WTC11 (cell line): ENCODE measurements at regions not wholly inside any gene's neighbourhood (a gene's known extent, or its start where the extent isn't known, plus 50 kb on each side); places are given as distances from the start of the nearest gene placed in this dataset.

ENCODE experiments used
- ATAC-seq: fragments of 200-7000 bp; cut with Tn5 transposase; 2 replicates; pipeline ENCODE4 v1.10.0; 2021; ENCODE audit warnings: mild to moderate bottlenecking, moderate library complexity
- CTCF ChIA-PET: fragments of 300-600 bp; sonication (Branson Sonifier 250); formaldehyde crosslinking; loops from one replicate; lab custom pipeline; 2021; ENCODE audit warnings: antibody characterized with exemption; lab: Charles Lee
- POLR2A ChIA-PET: fragments of 350-600 bp; sonication (Branson Sonifier 250); formaldehyde crosslinking; loops from one replicate; lab custom pipeline; 2021; ENCODE audit warnings: antibody characterized with exemption; lab: Charles Lee
- DNase-seq: peaks from one replicate; pipeline ENCODE4 v3.0.0; 2021; ENCODE audit warnings: low spot score
- H3K27ac Mint-ChIP-seq: 2 replicates; pipeline ENCODE4 v1.8.0; 2021; ENCODE audit warnings: mixed read lengths
- H3K27me3 Mint-ChIP-seq: 2 replicates; pipeline ENCODE4 v1.8.0; 2021; ENCODE audit warnings: low read depth, mild to moderate bottlenecking, moderate library complexity, mixed read lengths
- H3K36me3 Mint-ChIP-seq: 2 replicates; pipeline ENCODE4 v1.8.0; 2021; ENCODE audit warnings: mixed read lengths
- H3K4me1 Mint-ChIP-seq: 2 replicates; pipeline ENCODE4 v1.8.0; 2022; ENCODE audit warnings: mixed read lengths
- H3K4me3 Mint-ChIP-seq: 2 replicates; pipeline ENCODE4 v1.8.0; 2021; ENCODE audit warnings: mild to moderate bottlenecking, moderate library complexity, mixed read lengths
- H3K9me3 Mint-ChIP-seq: 2 replicates; pipeline ENCODE4 v1.8.0; 2021; ENCODE audit warnings: mixed read lengths
- AR ChIP-seq: fragments of 250-450 bp; sonication (Bioruptor Pico); IDR thresholded peaks from 2 replicates; pipeline ENCODE4 v1.9.0; 2021; ENCODE audit warnings: mild to moderate bottlenecking
- CREB1 ChIP-seq: sonication (generic); formaldehyde crosslinking; IDR thresholded peaks from 2 replicates; pipeline ENCODE4 v1.8.0; 2023; ENCODE audit warnings: mild to moderate bottlenecking, missing genetic modification reagents
- ELF4 ChIP-seq: sonication (generic); formaldehyde crosslinking; IDR thresholded peaks from 2 replicates; pipeline ENCODE4 v1.8.1; 2022; ENCODE audit warnings: low read depth, mild to moderate bottlenecking, moderate library complexity, missing genetic modification reagents
- FOXP4 ChIP-seq: sonication (generic); formaldehyde crosslinking; IDR thresholded peaks from 2 replicates; pipeline ENCODE4 v1.8.0; 2022; ENCODE audit warnings: mild to moderate bottlenecking, missing genetic modification reagents
- GTF2I ChIP-seq: fragments of 250-450 bp; sonication (Bioruptor Pico); conservative IDR thresholded peaks from 2 replicates; pipeline ENCODE4 v1.4.0; 2021; ENCODE audit warnings: mild to moderate bottlenecking
- JAZF1 ChIP-seq: fragments of 250-450 bp; sonication (Bioruptor Pico); IDR thresholded peaks from 2 replicates; pipeline ENCODE4 v1.9.0; 2021; ENCODE audit warnings: moderate library complexity, mild to moderate bottlenecking, inconsistent platforms
- NFYB ChIP-seq: sonication (generic); formaldehyde crosslinking; conservative IDR thresholded peaks from 2 replicates; pipeline ENCODE4 v1.8.0; 2022; ENCODE audit warnings: low read depth, missing genetic modification reagents
- NR3C1 ChIP-seq: sonication (generic); formaldehyde crosslinking; conservative IDR thresholded peaks from 2 replicates; pipeline ENCODE4 v1.8.1; 2023; ENCODE audit warnings: low read depth, mild to moderate bottlenecking, missing genetic modification reagents
- RORB ChIP-seq: fragments of 250-450 bp; sonication (Bioruptor Pico); IDR thresholded peaks from 2 replicates; pipeline ENCODE4 v1.9.0; 2021; ENCODE audit warnings: mild to moderate bottlenecking
- SMAD3 ChIP-seq: sonication (generic); formaldehyde crosslinking; IDR thresholded peaks from 2 replicates; pipeline ENCODE4 v1.8.0; 2022; ENCODE audit warnings: missing genetic modification reagents, mild to moderate bottlenecking, borderline replicate concordance
- ZMAT4 ChIP-seq: fragments of 250-450 bp; sonication (Bioruptor Pico); IDR thresholded peaks from 2 replicates; pipeline ENCODE4 v1.9.0; 2021; ENCODE audit warnings: mild to moderate bottlenecking
- ZNF121 ChIP-seq: sonication (generic); formaldehyde crosslinking; IDR thresholded peaks from 2 replicates; pipeline ENCODE4 v1.8.0; 2023; ENCODE audit warnings: missing genetic modification reagents
- ZNF232 ChIP-seq: sonication (generic); formaldehyde crosslinking; IDR thresholded peaks from 2 replicates; pipeline ENCODE4 v1.8.0; 2022; ENCODE audit warnings: mild to moderate bottlenecking, missing genetic modification reagents
- ZNF281 ChIP-seq: sonication (generic); formaldehyde crosslinking; IDR thresholded peaks from 2 replicates; pipeline ENCODE4 v1.8.0; 2023; ENCODE audit warnings: mild to moderate bottlenecking, missing genetic modification reagents
- TF ChIP-seq, protein P1 (sequence below): sonication (generic); formaldehyde crosslinking; IDR thresholded peaks from 2 replicates; pipeline ENCODE4 v1.8.0; 2022; ENCODE audit warnings: mild to moderate bottlenecking, missing genetic modification reagents
- TF ChIP-seq, protein P2 (sequence below): fragments of 200-600 bp; IDR thresholded peaks from 2 replicates; pipeline ENCODE4 v1.8.0; 2022; ENCODE audit warnings: antibody characterized with exemption
- TF ChIP-seq, protein P3 (sequence below): sonication (generic); formaldehyde crosslinking; IDR thresholded peaks from 2 replicates; pipeline ENCODE4 v1.8.1; 2023; ENCODE audit warnings: mild to moderate bottlenecking, missing genetic modification reagents

DNA sequence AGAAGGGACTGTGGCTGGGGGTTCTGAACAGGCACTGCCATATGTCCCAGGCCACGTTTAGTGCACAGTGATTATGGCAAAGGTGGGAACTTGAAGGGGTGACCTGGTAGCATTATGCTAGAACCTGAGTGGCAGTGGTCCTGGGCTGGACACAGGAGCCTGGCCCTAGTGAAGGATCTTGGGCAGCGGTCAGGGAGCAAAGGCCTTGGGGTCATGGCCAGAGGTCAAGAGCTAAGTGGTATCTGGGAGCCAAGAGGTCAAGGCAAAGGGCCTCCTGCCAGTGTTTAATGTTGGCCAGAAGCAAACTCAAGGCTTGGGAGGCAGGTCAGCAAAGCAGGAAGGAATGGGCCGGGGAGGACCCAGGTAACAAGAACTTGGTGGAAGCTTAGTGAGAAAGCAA lies 254.5 kb downstream of the CDH26 start:
- no peak overlapping the region for H3K4me3 Mint-ChIP-seq
- POLR2A ChIA-PET, result no interaction called here
- ATAC-seq (no peak), DNase-seq (no peak)
- TF ChIP-seq FOXP4 (CRISPR knock-in tag), result no peak
- no peak for TF ChIP-seq AR (CRISPR knock-in tag)
- TF ChIP-seq ZNF121 (CRISPR knock-in tag), result no peak
- TF ChIP-seq JAZF1, result no peak
- TF ChIP-seq NFYB (CRISPR knock-in tag), result no peak
- no peak for TF ChIP-seq RORB (CRISPR knock-in tag)
- no peak for TF ChIP-seq GTF2I (CRISPR knock-in tag)
- no peak for TF ChIP-seq NR3C1 (CRISPR knock-in tag)
- TF ChIP-seq, protein P1, sequence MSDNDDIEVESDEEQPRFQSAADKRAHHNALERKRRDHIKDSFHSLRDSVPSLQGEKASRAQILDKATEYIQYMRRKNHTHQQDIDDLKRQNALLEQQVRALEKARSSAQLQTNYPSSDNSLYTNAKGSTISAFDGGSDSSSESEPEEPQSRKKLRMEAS (CRISPR knock-in tag), result no peak
- no peak for TF ChIP-seq SMAD3
- TF ChIP-seq, protein P2, sequence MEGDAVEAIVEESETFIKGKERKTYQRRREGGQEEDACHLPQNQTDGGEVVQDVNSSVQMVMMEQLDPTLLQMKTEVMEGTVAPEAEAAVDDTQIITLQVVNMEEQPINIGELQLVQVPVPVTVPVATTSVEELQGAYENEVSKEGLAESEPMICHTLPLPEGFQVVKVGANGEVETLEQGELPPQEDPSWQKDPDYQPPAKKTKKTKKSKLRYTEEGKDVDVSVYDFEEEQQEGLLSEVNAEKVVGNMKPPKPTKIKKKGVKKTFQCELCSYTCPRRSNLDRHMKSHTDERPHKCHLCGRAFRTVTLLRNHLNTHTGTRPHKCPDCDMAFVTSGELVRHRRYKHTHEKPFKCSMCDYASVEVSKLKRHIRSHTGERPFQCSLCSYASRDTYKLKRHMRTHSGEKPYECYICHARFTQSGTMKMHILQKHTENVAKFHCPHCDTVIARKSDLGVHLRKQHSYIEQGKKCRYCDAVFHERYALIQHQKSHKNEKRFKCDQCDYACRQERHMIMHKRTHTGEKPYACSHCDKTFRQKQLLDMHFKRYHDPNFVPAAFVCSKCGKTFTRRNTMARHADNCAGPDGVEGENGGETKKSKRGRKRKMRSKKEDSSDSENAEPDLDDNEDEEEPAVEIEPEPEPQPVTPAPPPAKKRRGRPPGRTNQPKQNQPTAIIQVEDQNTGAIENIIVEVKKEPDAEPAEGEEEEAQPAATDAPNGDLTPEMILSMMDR, result no peak
- TF ChIP-seq ZNF232 (CRISPR knock-in tag), result no peak
- TF ChIP-seq, protein P3, sequence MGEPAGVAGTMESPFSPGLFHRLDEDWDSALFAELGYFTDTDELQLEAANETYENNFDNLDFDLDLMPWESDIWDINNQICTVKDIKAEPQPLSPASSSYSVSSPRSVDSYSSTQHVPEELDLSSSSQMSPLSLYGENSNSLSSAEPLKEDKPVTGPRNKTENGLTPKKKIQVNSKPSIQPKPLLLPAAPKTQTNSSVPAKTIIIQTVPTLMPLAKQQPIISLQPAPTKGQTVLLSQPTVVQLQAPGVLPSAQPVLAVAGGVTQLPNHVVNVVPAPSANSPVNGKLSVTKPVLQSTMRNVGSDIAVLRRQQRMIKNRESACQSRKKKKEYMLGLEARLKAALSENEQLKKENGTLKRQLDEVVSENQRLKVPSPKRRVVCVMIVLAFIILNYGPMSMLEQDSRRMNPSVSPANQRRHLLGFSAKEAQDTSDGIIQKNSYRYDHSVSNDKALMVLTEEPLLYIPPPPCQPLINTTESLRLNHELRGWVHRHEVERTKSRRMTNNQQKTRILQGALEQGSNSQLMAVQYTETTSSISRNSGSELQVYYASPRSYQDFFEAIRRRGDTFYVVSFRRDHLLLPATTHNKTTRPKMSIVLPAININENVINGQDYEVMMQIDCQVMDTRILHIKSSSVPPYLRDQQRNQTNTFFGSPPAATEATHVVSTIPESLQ, result no peak
- TF ChIP-seq ELF4 (CRISPR knock-in tag), result no peak
- no peak for TF ChIP-seq ZMAT4 (CRISPR knock-in tag)
- no peak for TF ChIP-seq ZNF281
- no peak for TF ChIP-seq CREB1
- CTCF ChIA-PET, result interaction anchor here (2.1 kb wide), 1 partner anchor 153 kb away, joined by 7 read pairs; no protein-coding TSS in a partner anchor
- no peaks in the 10 kb centered on the region for H3K9me3 Mint-ChIP-seq
- H3K36me3 Mint-ChIP-seq, result no peaks in the 10 kb centered on the region
- no peak overlapping the region for H3K27ac Mint-ChIP-seq
- H3K27me3 Mint-ChIP-seq, result peaks cover 22% of the 10 kb centered on the region
- H3K4me1 Mint-ChIP-seq, result peaks cover 4% of the 10 kb centered on the region; the same call in 1 of the 2 replicates
